ENCODE measurements at regions not wholly inside any gene's neighbourhood (a gene's known extent, or its start where the extent isn't known, plus 50 kb on each side); places are given as distances from the start of the nearest gene placed in this dataset.

- no peak for TF ChIP-seq CTCF (IDR thresholded peaks at IDR 0.05 in 4 of 5, conservative IDR thresholded peaks at IDR 0.05 in 1 of 5)
- TF ChIP-seq POLR2A (IDR thresholded peaks at IDR 0.05), result no peak
Observed at GRCh38 chr5:97618721-97619120, 435.7 kb upstream of the RIOK2 start.

All from gastrocnemius medialis (tissue), 4 donors.